Prostate gland (tissue), 2 donors: ENCODE measurements at regions not wholly inside any gene's neighbourhood (a gene's known extent, or its start where the extent isn't known, plus 50 kb on each side); places are given as distances from the start of the nearest gene placed in this dataset.

ENCODE experiments used
- DNase-seq: peaks from one replicate; pipeline ENCODE4 v3.0.0-alpha.2; 2019; ENCODE audit warnings: low spot score
- H3K27ac ChIP-seq, 2 donors: fragments of 200-600 bp; sonication (generic); 2 replicates each; pipeline ENCODE4 v1.5.1; 2017 to 2019
- H3K27me3 ChIP-seq: fragments of 200-600 bp; sonication (generic); replicated peaks from 2 replicates; pipeline ENCODE4 v1.5.1; 2019; ENCODE audit not compliant: insufficient read depth
- H3K36me3 ChIP-seq, 2 donors: fragments of 200-600 bp; sonication (generic); 1 replicate in 1 of 2; 2 replicates in 1 of 2; pipeline versions ENCODE4 v1.5.1 to v1.8.1; 2017 to 2019
- H3K4me1 ChIP-seq: fragments of 200-600 bp; sonication (generic); replicated peaks from 2 replicates; pipeline ENCODE4 v1.5.1; 2019
- H3K4me3 ChIP-seq, 2 donors: fragments of 200-600 bp; sonication (generic); 2 replicates each; pipeline ENCODE4 v1.5.1; 2017 to 2019
- H3K9me3 ChIP-seq: fragments of 200-600 bp; sonication (generic); 2 replicates; pipeline ENCODE4 v1.5.1; 2017
- CTCF ChIP-seq, 4 experiments: fragments of 200-600 bp in 2 of 4; fragments of 450-650 bp in 2 of 4; sonication (generic) in 2 of 4; IDR thresholded peaks; 1 replicate in 3 of 4; 2 replicates in 1 of 4; pipeline ENCODE4 v1.5.1; 2016 to 2019; ENCODE audit warnings: antibody characterized with exemption in 4 of 4, mild to moderate bottlenecking in 2 of 4, moderate library complexity in 2 of 4
- POLR2A ChIP-seq: fragments of 450-650 bp; IDR thresholded peaks from one replicate; pipeline ENCODE4 v1.6.1; 2016; ENCODE audit warnings: antibody characterized with exemption, mild to moderate bottlenecking
- POLR2AphosphoS5 ChIP-seq: sonication (generic); formaldehyde crosslinking; IDR thresholded peaks from one replicate; pipeline ENCODE4 v1.6.1; 2017; ENCODE audit warnings: antibody characterized with exemption
- WGBS: methylation state at CpG from one replicate; pipeline ENCODE4 v1.1.5; 2018; 5-methylcytosine and 5-hydroxymethylcytosine counted together
- intact Hi-C: fragments of 100-400 bp; cut with DNase I; formaldehyde crosslinking; loops from one replicate; pipeline ENCODE4 v1.14.2; 2022

- H3K27ac ChIP-seq: no peak overlapping the region
- TF ChIP-seq CTCF (IDR thresholded peaks at IDR 0.05) (no peak), POLR2AphosphoS5 (no peak), POLR2A (no peak)
- intact Hi-C loops: no loop called here
Measured at GRCh38 chr2:67258831-67259230, 138.3 kb upstream of the ETAA1 start.

GRCh38 chr2:67259556-67260342 lies 137.4 kb upstream of the ETAA1 start:
- Histone ChIP-seq H3K27me3 (no peaks in the 10 kb centered on the region), H3K4me1 (no peaks in the 10 kb centered on the region), H3K36me3 (no peaks in the 10 kb centered on the region), H3K4me3 (no peak overlapping the region), H3K9me3 (no peaks in the 10 kb centered on the region), H3K27ac (peak overlapping the region; percentile 36 to 53)
- no peak for TF ChIP-seq CTCF (IDR thresholded peaks at IDR 0.05)
- TF ChIP-seq POLR2A: no peak
- TF ChIP-seq POLR2AphosphoS5: no peak
- no peak for DNase-seq
- 26% methylated on average over 5 of the region's 5 CpGs for WGBS
- intact Hi-C loops: loop anchor here (2.0 to 5.0 kb wide), 2 partner anchors 583 to 825 kb away; partner anchors contain the start of gene MEIS1

More at GRCh38 chr2:67258831-67259230, 138.3 kb upstream of the ETAA1 start:
- no peaks in the 10 kb centered on the region for H3K9me3 ChIP-seq
- DNase-seq: no peak
- H3K36me3 ChIP-seq: no peaks in the 10 kb centered on the region
- no peaks in the 10 kb centered on the region for H3K27me3 ChIP-seq
- no peak overlapping the region for H3K4me3 ChIP-seq
- 94% methylated on average over 1 of the region's 1 CpG for WGBS
- no peaks in the 10 kb centered on the region for H3K4me1 ChIP-seq

GRCh38 chr2:67260343-67261277 lies 136.5 kb upstream of the ETAA1 start:
- peak overlapping the region; percentile 53 to 57 for H3K27ac ChIP-seq
- no peaks in the 10 kb centered on the region for H3K36me3 ChIP-seq
- H3K9me3 ChIP-seq: no peaks in the 10 kb centered on the region
- H3K4me1 ChIP-seq: no peaks in the 10 kb centered on the region
- H3K27me3 ChIP-seq: no peaks in the 10 kb centered on the region
- H3K4me3 ChIP-seq: no peak overlapping the region
- intact Hi-C loops: loop anchor here (2.0 to 5.0 kb wide), 2 partner anchors 582 to 826 kb away; partner anchors contain the start of gene MEIS1
- peak; percentile 8 for DNase-seq
- 49% methylated on average over 16 of the region's 16 CpGs for WGBS
- TF ChIP-seq CTCF (IDR thresholded peaks at IDR 0.05): no peak
- TF ChIP-seq POLR2A: no peak
- peak; percentile 28 for TF ChIP-seq POLR2AphosphoS5

DNA sequence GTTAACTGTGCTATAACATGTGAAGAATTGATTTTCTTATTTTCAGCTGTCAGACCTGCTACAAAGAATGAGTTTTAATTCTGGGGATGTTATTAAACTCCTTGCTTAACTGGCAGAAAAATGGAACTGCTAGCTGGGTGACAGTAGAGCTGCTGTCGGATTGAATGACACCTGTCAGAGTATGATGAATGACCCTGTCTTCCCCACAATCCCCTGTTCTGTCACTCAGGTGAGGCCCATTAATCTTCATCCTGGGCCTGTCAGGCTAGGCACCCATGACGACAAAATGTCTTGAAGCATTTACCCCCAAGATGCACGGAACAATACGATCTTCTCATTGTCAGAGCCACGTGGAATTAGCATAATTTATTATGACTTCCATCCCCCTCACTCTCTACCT lies 129.9 kb upstream of the ETAA1 start:
- no peaks in the 10 kb centered on the region for H3K36me3 ChIP-seq
- TF ChIP-seq CTCF (IDR thresholded peaks at IDR 0.05) (no peak), POLR2AphosphoS5 (no peak), POLR2A (no peak)
- no peak overlapping the region for H3K27ac ChIP-seq
- no peaks in the 10 kb centered on the region for H3K4me1 ChIP-seq
- no peaks in the 10 kb centered on the region for H3K9me3 ChIP-seq
- intact Hi-C loops: no loop called here
- no peaks in the 10 kb centered on the region for H3K27me3 ChIP-seq
- DNase-seq: no peak
- no peak overlapping the region for H3K4me3 ChIP-seq
- 95% methylated on average over 5 of the region's 5 CpGs for WGBS
